HepG2 (cell line): ENCODE measurements at regions not wholly inside any gene's neighbourhood (a gene's known extent, or its start where the extent isn't known, plus 50 kb on each side); places are given as distances from the start of the nearest gene placed in this dataset.

Source experiments
- ATAC-seq: fragments of 200-7000 bp; cut with Tn5 transposase; 3 replicates; pipeline ENCODE4 v1.9.1; 2020; ENCODE audit warnings: mild to moderate bottlenecking, moderate library complexity
- BruUV-seq: library from RNA; stranded (reverse); fragments of 400-500 nt; replicated peaks from 2 replicates; lab custom pipeline; 2021; lab: Mats Ljungman, UMichigan
- CTCF ChIA-PET: fragments of 300-600 bp; formaldehyde crosslinking; extraction: SDS; loops from one replicate; lab custom pipeline; 2021; ENCODE audit warnings: low total read pairs, inconsistent platforms, low intra/inter-chr PET ratio; lab: Yijun Ruan, JAX
- POLR2A ChIA-PET: fragments of 350-600 bp; sonication (Branson Sonifier 250); formaldehyde crosslinking; loops from one replicate; lab custom pipeline; 2020; ENCODE audit warnings: antibody characterized with exemption, inconsistent platforms; lab: Yijun Ruan, JAX
- DNase-seq: peaks from one replicate; pipeline ENCODE4 v3.0.0-alpha.2; 2015; ENCODE audit warnings: low spot score
- FAIRE-seq: peaks from 3 replicates; lab custom pipeline; 2011; peaks lifted over from hg19 to GRCh38; lab: Jason Lieb, UNC
- H2AFZ ChIP-seq: one replicate; pipeline ENCODE4 v1.6.1; 2011; ENCODE audit warnings: low read length, inconsistent platforms
- H3K27ac ChIP-seq: fragments of 300-600 bp; 3 replicates; pipeline ENCODE4 v1.8.0; 2011; ENCODE audit warnings: mixed run types, mild to moderate bottlenecking, mixed read lengths, low read length, inconsistent platforms; ENCODE audit not compliant: insufficient read depth; ENCODE audit errors: extremely low read length
- H3K27me3 ChIP-seq, 2 experiments: fragments of 200-600 bp in 1 of 2; 2 replicates in 1 of 2; 3 replicates in 1 of 2; pipeline versions ENCODE4 v1.6.0 to v1.8.0; 2011; ENCODE audit warnings: low read length in 2 of 2, mild to moderate bottlenecking in 2 of 2, moderate library complexity in 2 of 2, inconsistent platforms in 1 of 2; ENCODE audit not compliant: insufficient read depth in 2 of 2, control insufficient read depth in 1 of 2
- H3K36me3 ChIP-seq, 2 experiments: fragments of 200-600 bp in 1 of 2; replicated peaks in 1 of 2; 2 replicates in 1 of 2; 3 replicates in 1 of 2; pipeline versions ENCODE4 v1.5.1 to v1.8.0; 2011; ENCODE audit warnings: low read length in 2 of 2, inconsistent platforms in 1 of 2; ENCODE audit not compliant: insufficient read depth in 2 of 2, control insufficient read depth in 1 of 2
- H3K4me1 ChIP-seq: 2 replicates; pipeline ENCODE4 v1.5.1; 2012; ENCODE audit warnings: low read length, inconsistent platforms; ENCODE audit not compliant: insufficient read depth
- H3K4me2 ChIP-seq: 2 replicates; pipeline ENCODE4 v1.6.0; 2011; ENCODE audit warnings: low read depth, low read length, inconsistent platforms
- H3K4me3 ChIP-seq, 3 experiments: fragments of 200-600 bp in 1 of 3; sonication (generic), shearing (Covaris generic) in 1 of 3; replicated peaks in 1 of 3; 2 replicates each; pipeline ENCODE4 v1.5.1; 2011 to 2016; ENCODE audit warnings: low read length in 3 of 3, inconsistent platforms in 2 of 3, low read depth in 2 of 3, mild to moderate bottlenecking in 2 of 3, control low read depth in 1 of 3, mixed read lengths in 1 of 3; ENCODE audit not compliant: insufficient read depth in 1 of 3
- H3K79me2 ChIP-seq: one replicate; pipeline ENCODE4 v1.6.1; 2011; ENCODE audit warnings: low read length, inconsistent platforms; ENCODE audit not compliant: insufficient read depth
- H3K9ac ChIP-seq: 2 replicates; pipeline ENCODE4 v1.6.0; 2011; ENCODE audit warnings: mild to moderate bottlenecking, low read depth, low read length, inconsistent platforms; ENCODE audit not compliant: insufficient read depth
- H3K9me3 ChIP-seq: 2 replicates; pipeline ENCODE4 v1.5.1; 2012; ENCODE audit warnings: mild to moderate bottlenecking, low read length
- H4K20me1 ChIP-seq: 2 replicates; pipeline ENCODE4 v1.6.0; 2011; ENCODE audit warnings: inconsistent platforms, mild to moderate bottlenecking, low read length, moderate library complexity; ENCODE audit not compliant: insufficient read depth
- ASH2L ChIP-seq: fragments of 300-600, 200-600 bp; sonication (generic); IDR thresholded peaks from 2 replicates; pipeline ENCODE4 v1.7.0; 2017; ENCODE audit warnings: low read depth, mild to moderate bottlenecking, moderate library complexity, mixed read lengths, low read length; ENCODE audit not compliant: insufficient read length
- CEBPB ChIP-seq: IDR thresholded peaks from 2 replicates; pipeline ENCODE4 v1.6.1; 2011; ENCODE audit warnings: low read depth, low read length, improper control_type of control experiment, borderline replicate concordance
- CREB1 ChIP-seq, 2 experiments: fragments of 450-650 bp in 1 of 2; IDR thresholded peaks; 2 replicates each; pipeline ENCODE4 v1.6.1; 2016 to 2017; ENCODE audit warnings: control low read depth in 1 of 2, mild to moderate bottlenecking in 1 of 2, missing compliant biosample characterization in 1 of 2, missing genetic modification characterization in 1 of 2
- GABPA ChIP-seq, 2 experiments: IDR thresholded peaks; 2 replicates each; pipeline ENCODE4 v1.6.1; 2011 to 2016; ENCODE audit warnings: low read depth in 2 of 2, low read length in 1 of 2, missing biosample characterization in 1 of 2, missing genetic modification characterization in 1 of 2
- KLF15 ChIP-seq: sonication (generic); formaldehyde crosslinking; IDR thresholded peaks from 2 replicates; pipeline ENCODE4 v1.8.1; 2023; ENCODE audit warnings: borderline replicate concordance, mild to moderate bottlenecking, inconsistent platforms, missing genetic modification reagents, mixed read lengths
- SMARCC2 ChIP-seq: fragments of 450-650 bp; IDR thresholded peaks from 2 replicates; pipeline ENCODE4 v1.6.1; 2017; ENCODE audit warnings: antibody characterized with exemption, mild to moderate bottlenecking
- SNAPC2 ChIP-seq: sonication (generic); formaldehyde crosslinking; IDR thresholded peaks from 2 replicates; pipeline ENCODE4 v1.8.1; 2022; ENCODE audit warnings: mild to moderate bottlenecking, missing genetic modification reagents
- TCF7 ChIP-seq: sonication (generic); IDR thresholded peaks from 2 replicates; pipeline ENCODE4 v1.6.1; 2016; ENCODE audit warnings: antibody characterized with exemption, low read depth
- WGBS: methylation state at CpG from one replicate; pipeline ENCODE4 v1.1.6; 2017; ENCODE audit warnings: low lambda C conversion rate; 5-methylcytosine and 5-hydroxymethylcytosine counted together
- in situ Hi-C: cut with HindIII; loops from 2 replicates; pipeline ENCODE4 v1.10.0; 2017; ENCODE audit warnings: low pct_unique_long_range_greater_than_20kb; ENCODE audit not compliant: extremely low pct_ligation_motif_present
- intact Hi-C: fragments of 100-400 bp; cut with micrococcal nuclease; formaldehyde crosslinking; loops from one replicate; pipeline ENCODE4 v1.10.0; 2022; ENCODE audit not compliant: unreplicated experiment
- TF ChIP-seq, protein P1 (sequence below): sonication (generic); formaldehyde crosslinking; IDR thresholded peaks from 2 replicates; pipeline ENCODE4 v1.5.0; 2020; ENCODE audit warnings: mild to moderate bottlenecking, missing genetic modification reagents, borderline replicate concordance
- TF ChIP-seq, protein P2 (sequence below): sonication (generic); formaldehyde crosslinking; IDR thresholded peaks from 2 replicates; pipeline ENCODE4 v1.8.0; 2022; ENCODE audit warnings: missing genetic modification reagents, mild to moderate bottlenecking, borderline replicate concordance

DNA sequence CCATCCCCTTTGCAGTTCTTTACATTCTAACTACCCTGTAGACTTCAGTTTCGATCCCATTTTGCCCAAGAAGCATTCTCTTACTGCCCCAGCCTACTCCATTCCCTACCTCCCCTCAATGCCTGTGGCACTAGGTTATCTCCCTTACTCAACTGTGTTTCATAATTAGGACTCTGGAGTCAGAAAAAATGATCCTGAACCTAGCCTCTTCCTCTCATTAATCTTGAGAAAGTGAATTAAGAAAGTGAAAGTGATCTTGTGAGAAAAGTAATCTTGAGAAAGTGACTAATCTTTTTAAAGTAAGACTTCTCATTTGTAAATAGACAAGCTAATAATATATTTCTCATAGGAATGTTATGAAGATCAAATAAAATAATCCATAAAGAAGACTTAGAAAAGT lies 444.0 kb upstream of the TRPC7 start:
- Histone ChIP-seq H3K27me3 (no peaks in the 10 kb centered on the region), H3K36me3 (no peaks in the 10 kb centered on the region), H2AFZ (no peak overlapping the region), H3K79me2 (no peaks in the 10 kb centered on the region), H3K4me1 (no peaks in the 10 kb centered on the region), H3K4me2 (no peak overlapping the region), H3K9me3 (no peaks in the 10 kb centered on the region), H3K4me3 (no peak overlapping the region), H3K9ac (no peak overlapping the region), H3K27ac (no peak overlapping the region), H4K20me1 (no peaks in the 10 kb centered on the region)
- ChIA-PET POLR2A (no interaction called here), CTCF (no interaction called here)
- TF ChIP-seq CEBPB (no peak), CREB1 (IDR thresholded peaks at IDR 0.05) (no peak), CREB1 (CRISPR knock-in tag; IDR thresholded peaks at IDR 0.05) (no peak), GABPA (IDR thresholded peaks at IDR 0.05; ENCODE audit: low read depth, low read length) (no peak), GABPA (CRISPR knock-in tag; IDR thresholded peaks at IDR 0.05; ENCODE audit: low read depth) (no peak), SNAPC2 (no peak), TCF7 (no peak), KLF15 (no peak), ASH2L (no peak), SMARCC2 (no peak)
- TF ChIP-seq, protein P1, sequence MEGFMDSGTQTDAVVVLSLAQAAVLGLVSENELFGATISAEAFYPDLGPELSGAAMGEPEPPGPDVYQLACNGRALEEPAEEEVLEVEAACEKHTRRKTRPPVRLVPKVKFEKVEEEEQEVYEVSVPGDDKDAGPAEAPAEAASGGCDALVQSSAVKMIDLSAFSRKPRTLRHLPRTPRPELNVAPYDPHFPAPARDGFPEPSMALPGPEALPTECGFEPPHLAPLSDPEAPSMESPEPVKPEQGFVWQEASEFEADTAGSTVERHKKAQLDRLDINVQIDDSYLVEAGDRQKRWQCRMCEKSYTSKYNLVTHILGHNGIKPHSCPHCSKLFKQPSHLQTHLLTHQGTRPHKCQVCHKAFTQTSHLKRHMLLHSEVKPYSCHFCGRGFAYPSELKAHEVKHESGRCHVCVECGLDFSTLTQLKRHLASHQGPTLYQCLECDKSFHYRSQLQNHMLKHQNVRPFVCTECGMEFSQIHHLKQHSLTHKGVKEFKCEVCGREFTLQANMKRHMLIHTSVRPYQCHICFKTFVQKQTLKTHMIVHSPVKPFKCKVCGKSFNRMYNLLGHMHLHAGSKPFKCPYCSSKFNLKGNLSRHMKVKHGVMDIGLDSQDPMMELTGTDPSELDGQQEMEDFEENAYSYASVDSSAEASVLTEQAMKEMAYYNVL (CRISPR knock-in tag), result no peak
- TF ChIP-seq, protein P2, sequence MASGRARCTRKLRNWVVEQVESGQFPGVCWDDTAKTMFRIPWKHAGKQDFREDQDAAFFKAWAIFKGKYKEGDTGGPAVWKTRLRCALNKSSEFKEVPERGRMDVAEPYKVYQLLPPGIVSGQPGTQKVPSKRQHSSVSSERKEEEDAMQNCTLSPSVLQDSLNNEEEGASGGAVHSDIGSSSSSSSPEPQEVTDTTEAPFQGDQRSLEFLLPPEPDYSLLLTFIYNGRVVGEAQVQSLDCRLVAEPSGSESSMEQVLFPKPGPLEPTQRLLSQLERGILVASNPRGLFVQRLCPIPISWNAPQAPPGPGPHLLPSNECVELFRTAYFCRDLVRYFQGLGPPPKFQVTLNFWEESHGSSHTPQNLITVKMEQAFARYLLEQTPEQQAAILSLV, result no peak
- no peak for FAIRE-seq
- intact Hi-C loops (no loop called here), in situ Hi-C loops (no loop called here)
- ATAC-seq, result no peak
- 0% methylated on average over 1 of the region's 1 CpG for WGBS
- BruUV-seq, result no TSS peak
- DNase-seq, result no peak
